Heart left ventricle (tissue), 13 donors: ENCODE measurements at regions not wholly inside any gene's neighbourhood (a gene's known extent, or its start where the extent isn't known, plus 50 kb on each side); places are given as distances from the start of the nearest gene placed in this dataset.

Experiments used
- CTCF ChIP-seq, 12 donors: fragments of 200-600 bp; sonication (generic) in 4 of 12; IDR thresholded peaks; one replicate each; pipeline versions ENCODE4 v1.5.0 to v1.8.0; 2018 to 2022; ENCODE audit warnings: antibody characterized with exemption in 12 of 12, mild to moderate bottlenecking in 5 of 12
- POLR2A ChIP-seq, 2 donors: fragments of 450-650 bp; IDR thresholded peaks; one replicate each; pipeline ENCODE4 v1.6.1; 2017; ENCODE audit warnings: antibody characterized with exemption in 2 of 2, mild to moderate bottlenecking in 2 of 2, moderate library complexity in 2 of 2
- donor health status: ischemic (EF 13 %, LVEDD 7.1; RV severe dilation, severe dysfunction).
- donor health status: DM: no; HTN: yes; CAD: no.
- donor health status: DM: no; HTN: no; CAD: no.
- donor health status: ischemic (EF 25% LVEDD 6.9; RV normal size, moderate dysfunction).
- donor health status: ischemic (EF 25% LVEDD 5.7; RV mildly dilated, moderate dysfunction).
- donor health status: ischemic (EF 35%, LVEDD 5.7; RV mildly dilated, moderate dysfunction).
- donor health status: nonischemic (EF 11% LVEDD 7.7; RV severe dilation, severe dysfunction).
- donor health status: DM: yes; HTN: yes; CAD: no.
- donor health status: PGD.
- donor health status: ischemic (EF 29% LVEDD 5.4; RV normal size, mild dysfunction).
- donor health status: nonischemic (EF 23%, LVEDD 6.1; RV moderate dilation, normal function).

GRCh38 chr18:73535990-73536389 lies 611.6 kb downstream of the FBXO15 start:
- TF ChIP-seq CTCF (IDR thresholded peaks at IDR 0.05) (no peak), POLR2A (IDR thresholded peaks at IDR 0.05) (no peak)
